HEK293 (cell line): ENCODE measurements at regions not wholly inside any gene's neighbourhood (a gene's known extent, or its start where the extent isn't known, plus 50 kb on each side); places are given as distances from the start of the nearest gene placed in this dataset.

Experiments
- CTCF ChIA-PET: fragments of 350-600 bp; formaldehyde crosslinking; extraction: SDS; loops from one replicate; lab custom pipeline; 2021; ENCODE audit warnings: antibody characterized with exemption; lab: Yijun Ruan, JAX
- POLR2A ChIA-PET: fragments of 300-600 bp; formaldehyde crosslinking; extraction: SDS; loops from one replicate; lab custom pipeline; 2020; ENCODE audit warnings: antibody characterized with exemption, inconsistent platforms; lab: Yijun Ruan, JAX
- H3K27ac ChIP-seq: fragments of 200-500 bp; sonication (Bioruptor generic); 2 replicates; pipeline ENCODE4 v1.5.1; 2014; ENCODE audit warnings: low read depth, low read length, control low read depth, inconsistent platforms; ENCODE audit errors: extremely low read depth
- H3K36me3 ChIP-seq, 2 experiments: fragments of 200-500 bp in 1 of 2; sonication (Bioruptor generic) in 1 of 2; 1 replicate in 1 of 2; 2 replicates in 1 of 2; pipeline ENCODE4 v1.5.1; 2014 to 2017; ENCODE audit warnings: inconsistent platforms in 2 of 2, low read length in 2 of 2; ENCODE audit not compliant: control insufficient read depth in 2 of 2, insufficient read depth in 1 of 2
- H3K4me1 ChIP-seq: fragments of 200-500 bp; sonication (Bioruptor generic); 2 replicates; pipeline ENCODE4 v1.5.1; 2014; ENCODE audit warnings: mild to moderate bottlenecking, low read length, inconsistent platforms; ENCODE audit not compliant: control insufficient read depth, insufficient read depth
- H3K4me3 ChIP-seq: 2 replicates; pipeline ENCODE4 v1.5.1; 2011; ENCODE audit warnings: low read depth, mild to moderate bottlenecking, control low read depth, low read length, moderate library complexity
- H3K9me3 ChIP-seq: fragments of 200-500 bp; sonication (Bioruptor generic); 2 replicates; pipeline ENCODE4 v1.5.1; 2014; ENCODE audit warnings: low read depth, low read length, inconsistent platforms; ENCODE audit not compliant: control insufficient read depth, insufficient read depth
- HOXC10 ChIP-seq: sonication (generic); formaldehyde crosslinking; IDR thresholded peaks from 2 replicates; pipeline ENCODE4 v1.8.1; 2023; ENCODE audit warnings: mild to moderate bottlenecking, missing genetic modification reagents
- KLF16 ChIP-seq: fragments of 450-650 bp; formaldehyde crosslinking; IDR thresholded peaks from 2 replicates; pipeline ENCODE4 v1.5.1; 2017; ENCODE audit warnings: missing biosample characterization, missing genetic modification characterization
- YY2 ChIP-seq: fragments of 450-650 bp; formaldehyde crosslinking; IDR thresholded peaks from 2 replicates; pipeline ENCODE4 v1.5.1; 2016; ENCODE audit warnings: missing biosample characterization, missing genetic modification characterization
- ZBTB1 ChIP-seq: fragments of 450-650 bp; formaldehyde crosslinking; IDR thresholded peaks from 2 replicates; pipeline ENCODE4 v1.5.1; 2016; ENCODE audit warnings: missing biosample characterization, missing genetic modification characterization
- ZBTB21 ChIP-seq: fragments of 450-650 bp; formaldehyde crosslinking; IDR thresholded peaks from 2 replicates; pipeline ENCODE4 v1.5.1; 2017; ENCODE audit warnings: missing biosample characterization, missing genetic modification characterization
- ZBTB8A ChIP-seq: fragments of 450-650 bp; formaldehyde crosslinking; IDR thresholded peaks from 2 replicates; pipeline ENCODE4 v1.5.1; 2016; ENCODE audit warnings: missing biosample characterization, missing genetic modification characterization
- ZFHX2 ChIP-seq: fragments of 450-650 bp; formaldehyde crosslinking; conservative IDR thresholded peaks from 2 replicates; pipeline ENCODE4 v1.5.1; 2016; ENCODE audit warnings: missing biosample characterization, missing genetic modification characterization
- ZNF146 ChIP-seq: fragments of 450-650 bp; formaldehyde crosslinking; IDR thresholded peaks from 2 replicates; pipeline ENCODE4 v1.5.1; 2016; ENCODE audit warnings: missing biosample characterization, missing genetic modification characterization
- ZNF311 ChIP-seq: fragments of 450-650 bp; formaldehyde crosslinking; IDR thresholded peaks from 2 replicates; pipeline ENCODE4 v1.5.1; 2017; ENCODE audit warnings: missing biosample characterization, missing genetic modification characterization, borderline replicate concordance
- ZNF350 ChIP-seq: fragments of 450-650 bp; formaldehyde crosslinking; IDR thresholded peaks from 2 replicates; pipeline ENCODE4 v1.5.0; 2017; ENCODE audit warnings: missing biosample characterization, mild to moderate bottlenecking, missing genetic modification characterization
- ZNF37A ChIP-seq: fragments of 450-650 bp; IDR thresholded peaks from 2 replicates; pipeline ENCODE4 v1.5.1; 2018; ENCODE audit warnings: missing biosample characterization, missing genetic modification characterization
- ZNF391 ChIP-seq: fragments of 450-650 bp; formaldehyde crosslinking; IDR thresholded peaks from 2 replicates; pipeline ENCODE4 v1.5.1; 2016; ENCODE audit warnings: low read depth, missing biosample characterization, missing genetic modification characterization, borderline replicate concordance
- ZNF514 ChIP-seq: fragments of 450-650 bp; formaldehyde crosslinking; IDR thresholded peaks from 2 replicates; pipeline ENCODE4 v1.5.1; 2016; ENCODE audit warnings: missing biosample characterization, missing genetic modification characterization
- ZNF521 ChIP-seq: fragments of 450-650 bp; formaldehyde crosslinking; IDR thresholded peaks from 2 replicates; pipeline ENCODE4 v1.5.1; 2017; ENCODE audit warnings: missing biosample characterization, mild to moderate bottlenecking, missing genetic modification characterization
- ZNF544 ChIP-seq: fragments of 450-650 bp; formaldehyde crosslinking; IDR thresholded peaks from 2 replicates; pipeline ENCODE4 v1.5.0; 2017; ENCODE audit warnings: missing biosample characterization, missing genetic modification characterization
- ZNF555 ChIP-seq: fragments of 450-650 bp; formaldehyde crosslinking; conservative IDR thresholded peaks from 2 replicates; pipeline ENCODE4 v1.5.1; 2017; ENCODE audit warnings: missing biosample characterization, mild to moderate bottlenecking, missing genetic modification characterization, inconsistent platforms
- ZNF707 ChIP-seq: fragments of 450-650 bp; formaldehyde crosslinking; IDR thresholded peaks from 2 replicates; pipeline ENCODE4 v1.5.1; 2016; ENCODE audit warnings: missing biosample characterization, missing genetic modification characterization
- ZNF776 ChIP-seq: fragments of 450-650 bp; formaldehyde crosslinking; IDR thresholded peaks from 2 replicates; pipeline ENCODE4 v1.5.0; 2017; ENCODE audit warnings: missing biosample characterization, missing genetic modification characterization, borderline replicate concordance
- ZNF792 ChIP-seq: fragments of 450-650 bp; formaldehyde crosslinking; IDR thresholded peaks from 2 replicates; pipeline ENCODE4 v1.5.1; 2016; ENCODE audit warnings: missing biosample characterization, missing genetic modification characterization
- ZXDB ChIP-seq: fragments of 450-650 bp; formaldehyde crosslinking; IDR thresholded peaks from 2 replicates; pipeline ENCODE4 v1.5.1; 2016; ENCODE audit warnings: missing biosample characterization, missing genetic modification characterization
- TF ChIP-seq, protein P1 (sequence below): fragments of 450-650 bp; formaldehyde crosslinking; IDR thresholded peaks from 2 replicates; pipeline ENCODE4 v1.5.1; 2017; ENCODE audit warnings: missing biosample characterization, mild to moderate bottlenecking, missing genetic modification characterization, moderate library complexity
- TF ChIP-seq, protein P2 (sequence below): fragments of 450-650 bp; formaldehyde crosslinking; IDR thresholded peaks from 2 replicates; pipeline ENCODE4 v1.5.1; 2016; ENCODE audit warnings: missing biosample characterization, missing genetic modification characterization
- TF ChIP-seq, protein P3 (sequence below): fragments of 450-650 bp; formaldehyde crosslinking; IDR thresholded peaks from 2 replicates; pipeline ENCODE4 v1.5.1; 2017; ENCODE audit warnings: missing biosample characterization, missing genetic modification characterization
- TF ChIP-seq, protein P4 (sequence below): fragments of 450-650 bp; formaldehyde crosslinking; IDR thresholded peaks from 2 replicates; pipeline ENCODE4 v1.5.1; 2016; ENCODE audit warnings: missing biosample characterization, missing genetic modification characterization, borderline replicate concordance

DNA sequence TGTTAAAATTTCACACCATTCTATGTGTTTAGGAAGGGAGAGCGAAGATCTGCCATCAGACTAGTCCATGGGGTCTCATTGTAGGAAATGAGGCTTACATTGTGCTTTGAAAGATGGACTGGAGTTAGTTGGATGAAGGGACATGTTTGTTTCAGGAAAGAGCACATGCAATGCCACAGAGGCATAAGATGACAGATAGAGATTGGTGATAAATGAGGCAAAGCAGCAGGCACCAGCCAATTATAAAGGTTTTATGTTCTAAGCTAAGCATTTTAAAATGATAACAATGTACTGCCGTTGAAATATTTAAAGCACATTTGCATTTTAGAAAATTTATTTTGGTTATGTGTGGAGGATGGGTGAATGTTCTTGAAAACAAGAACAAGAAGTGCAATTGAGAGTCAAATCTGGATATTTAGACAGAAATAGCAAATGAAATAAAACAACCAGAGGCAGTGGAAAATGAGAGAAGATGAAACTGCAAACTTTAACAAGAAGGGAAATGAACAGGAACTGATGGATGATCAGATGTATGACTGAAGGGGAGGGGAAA is 957.2 kb downstream of the FSTL5 start:
- TF ChIP-seq ZNF37A (tag by site-specific recombination) (no peak), ZNF514 (no peak), ZNF311 (tag by site-specific recombination) (no peak), ZBTB21 (tag by site-specific recombination) (no peak)
- TF ChIP-seq, protein P1, sequence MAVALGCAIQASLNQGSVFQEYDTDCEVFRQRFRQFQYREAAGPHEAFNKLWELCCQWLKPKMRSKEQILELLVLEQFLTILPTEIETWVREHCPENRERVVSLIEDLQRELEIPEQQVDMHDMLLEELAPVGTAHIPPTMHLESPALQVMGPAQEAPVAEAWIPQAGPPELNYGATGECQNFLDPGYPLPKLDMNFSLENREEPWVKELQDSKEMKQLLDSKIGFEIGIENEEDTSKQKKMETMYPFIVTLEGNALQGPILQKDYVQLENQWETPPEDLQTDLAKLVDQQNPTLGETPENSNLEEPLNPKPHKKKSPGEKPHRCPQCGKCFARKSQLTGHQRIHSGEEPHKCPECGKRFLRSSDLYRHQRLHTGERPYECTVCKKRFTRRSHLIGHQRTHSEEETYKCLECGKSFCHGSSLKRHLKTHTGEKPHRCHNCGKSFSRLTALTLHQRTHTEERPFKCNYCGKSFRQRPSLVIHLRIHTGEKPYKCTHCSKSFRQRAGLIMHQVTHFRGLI (tag by site-specific recombination) = no peak
- TF ChIP-seq, protein P2, sequence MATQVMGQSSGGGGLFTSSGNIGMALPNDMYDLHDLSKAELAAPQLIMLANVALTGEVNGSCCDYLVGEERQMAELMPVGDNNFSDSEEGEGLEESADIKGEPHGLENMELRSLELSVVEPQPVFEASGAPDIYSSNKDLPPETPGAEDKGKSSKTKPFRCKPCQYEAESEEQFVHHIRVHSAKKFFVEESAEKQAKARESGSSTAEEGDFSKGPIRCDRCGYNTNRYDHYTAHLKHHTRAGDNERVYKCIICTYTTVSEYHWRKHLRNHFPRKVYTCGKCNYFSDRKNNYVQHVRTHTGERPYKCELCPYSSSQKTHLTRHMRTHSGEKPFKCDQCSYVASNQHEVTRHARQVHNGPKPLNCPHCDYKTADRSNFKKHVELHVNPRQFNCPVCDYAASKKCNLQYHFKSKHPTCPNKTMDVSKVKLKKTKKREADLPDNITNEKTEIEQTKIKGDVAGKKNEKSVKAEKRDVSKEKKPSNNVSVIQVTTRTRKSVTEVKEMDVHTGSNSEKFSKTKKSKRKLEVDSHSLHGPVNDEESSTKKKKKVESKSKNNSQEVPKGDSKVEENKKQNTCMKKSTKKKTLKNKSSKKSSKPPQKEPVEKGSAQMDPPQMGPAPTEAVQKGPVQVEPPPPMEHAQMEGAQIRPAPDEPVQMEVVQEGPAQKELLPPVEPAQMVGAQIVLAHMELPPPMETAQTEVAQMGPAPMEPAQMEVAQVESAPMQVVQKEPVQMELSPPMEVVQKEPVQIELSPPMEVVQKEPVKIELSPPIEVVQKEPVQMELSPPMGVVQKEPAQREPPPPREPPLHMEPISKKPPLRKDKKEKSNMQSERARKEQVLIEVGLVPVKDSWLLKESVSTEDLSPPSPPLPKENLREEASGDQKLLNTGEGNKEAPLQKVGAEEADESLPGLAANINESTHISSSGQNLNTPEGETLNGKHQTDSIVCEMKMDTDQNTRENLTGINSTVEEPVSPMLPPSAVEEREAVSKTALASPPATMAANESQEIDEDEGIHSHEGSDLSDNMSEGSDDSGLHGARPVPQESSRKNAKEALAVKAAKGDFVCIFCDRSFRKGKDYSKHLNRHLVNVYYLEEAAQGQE (tag by site-specific recombination) = no peak
- no peak overlapping the region for H3K27ac ChIP-seq
- CTCF ChIA-PET = no interaction called here
- POLR2A ChIA-PET = no interaction called here
- H3K4me1 ChIP-seq = no peaks in the 10 kb centered on the region
- H3K36me3 ChIP-seq = no peaks in the 10 kb centered on the region
- no peaks in the 10 kb centered on the region for H3K9me3 ChIP-seq
- H3K4me3 ChIP-seq = no peak overlapping the region

DNA sequence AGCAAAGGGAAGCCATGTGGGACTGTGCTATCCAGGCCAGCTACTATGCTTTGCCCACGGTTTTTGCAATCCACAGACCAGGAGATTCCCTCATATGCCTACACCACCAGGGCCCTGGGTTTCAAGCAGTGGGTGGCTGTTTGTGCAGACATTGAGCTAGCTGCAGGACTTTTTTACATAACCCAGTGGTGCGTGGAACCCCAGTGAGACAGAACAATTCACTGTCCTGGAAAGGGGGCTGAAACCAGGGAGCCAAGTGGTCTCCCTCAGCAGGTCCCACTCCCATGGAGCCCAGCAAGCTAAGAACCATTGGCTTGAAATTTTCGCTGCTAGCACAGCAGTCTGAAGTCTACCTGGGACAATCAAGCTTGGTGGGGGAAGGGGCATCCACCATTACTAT is 959.9 kb downstream of the FSTL5 start:
- H3K9me3 ChIP-seq = no peaks in the 10 kb centered on the region
- POLR2A ChIA-PET = no interaction called here
- CTCF ChIA-PET = no interaction called here
- TF ChIP-seq ZNF776 (tag by site-specific recombination) (no peak), KLF16 (no peak), ZFHX2 (tag by site-specific recombination) (no peak), ZBTB1 (tag by site-specific recombination) (no peak), ZNF350 (no peak), ZNF707 (no peak), ZNF391 (tag by site-specific recombination) (no peak), ZNF146 (tag by site-specific recombination) (no peak), ZXDB (tag by site-specific recombination) (no peak), YY2 (tag by site-specific recombination) (no peak), ZNF555 (tag by site-specific recombination) (no peak), ZNF792 (tag by site-specific recombination) (no peak), ZNF521 (no peak), ZNF544 (tag by site-specific recombination) (no peak), ZBTB8A (tag by site-specific recombination) (no peak), HOXC10 (CRISPR knock-in tag) (no peak)
- TF ChIP-seq, protein P3, sequence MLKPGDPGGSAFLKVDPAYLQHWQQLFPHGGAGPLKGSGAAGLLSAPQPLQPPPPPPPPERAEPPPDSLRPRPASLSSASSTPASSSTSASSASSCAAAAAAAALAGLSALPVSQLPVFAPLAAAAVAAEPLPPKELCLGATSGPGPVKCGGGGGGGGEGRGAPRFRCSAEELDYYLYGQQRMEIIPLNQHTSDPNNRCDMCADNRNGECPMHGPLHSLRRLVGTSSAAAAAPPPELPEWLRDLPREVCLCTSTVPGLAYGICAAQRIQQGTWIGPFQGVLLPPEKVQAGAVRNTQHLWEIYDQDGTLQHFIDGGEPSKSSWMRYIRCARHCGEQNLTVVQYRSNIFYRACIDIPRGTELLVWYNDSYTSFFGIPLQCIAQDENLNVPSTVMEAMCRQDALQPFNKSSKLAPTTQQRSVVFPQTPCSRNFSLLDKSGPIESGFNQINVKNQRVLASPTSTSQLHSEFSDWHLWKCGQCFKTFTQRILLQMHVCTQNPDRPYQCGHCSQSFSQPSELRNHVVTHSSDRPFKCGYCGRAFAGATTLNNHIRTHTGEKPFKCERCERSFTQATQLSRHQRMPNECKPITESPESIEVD (tag by site-specific recombination) = no peak
- TF ChIP-seq, protein P4, sequence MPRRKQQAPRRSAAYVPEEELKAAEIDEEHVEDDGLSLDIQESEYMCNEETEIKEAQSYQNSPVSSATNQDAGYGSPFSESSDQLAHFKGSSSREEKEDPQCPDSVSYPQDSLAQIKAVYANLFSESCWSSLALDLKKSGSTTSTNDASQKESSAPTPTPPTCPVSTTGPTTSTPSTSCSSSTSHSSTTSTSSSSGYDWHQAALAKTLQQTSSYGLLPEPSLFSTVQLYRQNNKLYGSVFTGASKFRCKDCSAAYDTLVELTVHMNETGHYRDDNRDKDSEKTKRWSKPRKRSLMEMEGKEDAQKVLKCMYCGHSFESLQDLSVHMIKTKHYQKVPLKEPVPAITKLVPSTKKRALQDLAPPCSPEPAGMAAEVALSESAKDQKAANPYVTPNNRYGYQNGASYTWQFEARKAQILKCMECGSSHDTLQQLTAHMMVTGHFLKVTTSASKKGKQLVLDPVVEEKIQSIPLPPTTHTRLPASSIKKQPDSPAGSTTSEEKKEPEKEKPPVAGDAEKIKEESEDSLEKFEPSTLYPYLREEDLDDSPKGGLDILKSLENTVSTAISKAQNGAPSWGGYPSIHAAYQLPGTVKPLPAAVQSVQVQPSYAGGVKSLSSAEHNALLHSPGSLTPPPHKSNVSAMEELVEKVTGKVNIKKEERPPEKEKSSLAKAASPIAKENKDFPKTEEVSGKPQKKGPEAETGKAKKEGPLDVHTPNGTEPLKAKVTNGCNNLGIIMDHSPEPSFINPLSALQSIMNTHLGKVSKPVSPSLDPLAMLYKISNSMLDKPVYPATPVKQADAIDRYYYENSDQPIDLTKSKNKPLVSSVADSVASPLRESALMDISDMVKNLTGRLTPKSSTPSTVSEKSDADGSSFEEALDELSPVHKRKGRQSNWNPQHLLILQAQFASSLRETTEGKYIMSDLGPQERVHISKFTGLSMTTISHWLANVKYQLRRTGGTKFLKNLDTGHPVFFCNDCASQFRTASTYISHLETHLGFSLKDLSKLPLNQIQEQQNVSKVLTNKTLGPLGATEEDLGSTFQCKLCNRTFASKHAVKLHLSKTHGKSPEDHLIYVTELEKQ = no peak
- no peaks in the 10 kb centered on the region for H3K4me1 ChIP-seq
- no peaks in the 10 kb centered on the region for H3K36me3 ChIP-seq
- H3K4me3 ChIP-seq = no peak overlapping the region
- H3K27ac ChIP-seq = no peak overlapping the region
